Ovary (tissue), 3 donors: ENCODE measurements at regions not wholly inside any gene's neighbourhood (a gene's known extent, or its start where the extent isn't known, plus 50 kb on each side); places are given as distances from the start of the nearest gene placed in this dataset.

Experiments used
- CTCF ChIP-seq, 3 donors: fragments of 450-650 bp in 2 of 3; fragments of 200-600 bp in 1 of 3; IDR thresholded peaks; one replicate each; pipeline versions ENCODE4 v1.5.1 to v1.8.0; 2016 to 2022; ENCODE audit warnings: antibody characterized with exemption in 3 of 3, mild to moderate bottlenecking in 1 of 3
- EP300 ChIP-seq: sonication (generic); formaldehyde crosslinking; IDR thresholded peaks from one replicate; pipeline ENCODE4 v1.6.1; 2017; ENCODE audit warnings: antibody characterized with exemption
- POLR2A ChIP-seq: fragments of 450-650 bp; IDR thresholded peaks from one replicate; pipeline ENCODE4 v1.6.1; 2017; ENCODE audit warnings: antibody characterized with exemption, mild to moderate bottlenecking, moderate library complexity
- donor health status: DM: no; HTN: no; CAD: no.

- TF ChIP-seq CTCF (IDR thresholded peaks at IDR 0.05) = no peak
- no peak for TF ChIP-seq EP300
- TF ChIP-seq POLR2A = no peak
Observed at GRCh38 chr10:118521415-118522117, 73.9 kb downstream of the PRLHR start.
